KBM-7 (cell line): ENCODE measurements at regions not wholly inside any gene's neighbourhood (a gene's known extent, or its start where the extent isn't known, plus 50 kb on each side); places are given as distances from the start of the nearest gene placed in this dataset.

Source experiments
- DNase-seq: peaks from one replicate; pipeline ENCODE4 v3.0.0-alpha.2; 2015
- in situ Hi-C: fragments of 300-500 bp; cut with MboI; formaldehyde crosslinking; loops from 2 replicates; pipeline ENCODE4 v1.14.3; 2020; ENCODE audit warnings: low sequenced_read_pairs, low pct_unique_long_range_greater_than_20kb, mixed read lengths

- DNase-seq, result no peak
- in situ Hi-C loops, result no loop called here
These were observed 156.5 kb downstream of the MOXD1 start for GRCh38 chr6:132244744-132245143.

- no peak for DNase-seq
- in situ Hi-C loops, result no loop called here
These were observed 164.5 kb downstream of the MOXD1 start for GRCh38 chr6:132236744-132237143.

GRCh38 chr6:132236281-132236680, 165.0 kb downstream of the MOXD1 start:
- no peak for DNase-seq
- in situ Hi-C loops, result no loop called here

DNA sequence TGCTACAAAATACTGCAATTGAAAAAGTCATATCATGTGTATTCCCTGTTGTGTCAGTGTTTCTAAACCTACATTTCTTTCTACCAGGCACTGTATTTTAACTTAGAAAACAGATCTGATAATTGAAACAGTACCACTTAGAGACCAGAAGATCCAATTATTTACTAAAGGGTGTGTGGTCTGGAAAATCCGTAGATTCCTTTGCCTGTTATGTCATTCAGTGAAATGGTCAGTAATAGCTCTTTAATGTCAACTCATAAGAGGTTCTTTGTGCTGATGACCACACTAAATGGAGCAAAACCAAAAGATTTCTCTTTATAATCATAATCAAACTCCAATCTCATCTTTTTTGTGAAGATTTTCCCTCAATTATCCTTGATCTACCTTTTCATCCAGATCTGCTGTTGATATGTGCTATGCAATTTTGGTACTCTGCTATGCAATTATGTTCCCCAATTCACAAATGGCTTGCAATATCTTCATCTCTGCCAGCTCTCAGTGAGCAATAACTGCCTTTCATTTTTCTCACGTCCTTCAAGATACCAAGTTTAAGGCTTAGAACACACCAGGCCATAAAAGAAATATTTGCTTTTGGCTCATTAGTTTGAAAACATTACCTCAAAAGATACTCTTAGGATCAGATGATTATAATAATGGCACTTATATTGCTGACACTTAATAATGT, 165.5 kb downstream of the MOXD1 start:
- in situ Hi-C loops, result no loop called here

DNA sequence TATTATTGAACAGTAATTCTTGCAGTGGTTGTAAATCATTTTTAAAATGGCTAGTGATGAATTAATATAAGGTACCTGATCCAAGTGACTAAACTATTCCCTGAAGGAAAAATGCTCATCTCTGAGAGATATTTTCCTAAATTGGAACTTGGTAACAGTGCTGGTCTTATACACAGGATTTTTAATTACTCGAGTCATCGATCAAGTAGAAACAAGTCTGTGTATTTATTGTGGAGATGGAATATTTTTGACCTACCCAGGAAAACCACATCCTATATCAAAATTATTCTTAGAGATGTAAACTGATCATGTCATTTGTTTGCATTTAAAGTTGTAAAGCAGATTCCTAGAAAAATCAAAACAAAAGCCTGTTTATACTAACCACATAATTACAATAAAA, 166.9 kb downstream of the MOXD1 start:
- DNase-seq, result no peak
- in situ Hi-C loops, result no loop called here

More for the DNA sequence above, 165.5 kb downstream of the MOXD1 start:
- DNase-seq, result no peak

GRCh38 chr6:132231121-132231884, 170.0 kb downstream of the MOXD1 start:
- DNase-seq, result no peak
- in situ Hi-C loops, result no loop called here

DNA sequence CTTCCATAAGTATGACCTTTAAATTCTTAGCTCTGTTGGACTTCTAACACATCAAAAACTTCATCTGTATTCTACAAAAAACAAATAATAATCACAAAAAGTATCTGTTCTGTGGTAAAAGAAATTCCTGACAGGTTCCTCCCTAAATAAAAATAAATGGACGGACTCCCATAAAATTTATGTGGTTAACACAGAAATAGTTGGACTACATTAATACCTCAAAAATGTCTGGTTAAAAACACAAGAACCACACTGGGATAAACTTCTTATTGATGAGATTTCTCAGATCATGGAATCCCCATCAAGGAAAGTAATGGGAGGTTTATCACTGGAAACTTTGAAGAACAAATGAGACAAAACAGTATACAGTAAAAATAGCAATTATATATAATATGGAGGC, 172.4 kb downstream of the MOXD1 start:
- in situ Hi-C loops, result no loop called here
- DNase-seq, result no peak

DNA sequence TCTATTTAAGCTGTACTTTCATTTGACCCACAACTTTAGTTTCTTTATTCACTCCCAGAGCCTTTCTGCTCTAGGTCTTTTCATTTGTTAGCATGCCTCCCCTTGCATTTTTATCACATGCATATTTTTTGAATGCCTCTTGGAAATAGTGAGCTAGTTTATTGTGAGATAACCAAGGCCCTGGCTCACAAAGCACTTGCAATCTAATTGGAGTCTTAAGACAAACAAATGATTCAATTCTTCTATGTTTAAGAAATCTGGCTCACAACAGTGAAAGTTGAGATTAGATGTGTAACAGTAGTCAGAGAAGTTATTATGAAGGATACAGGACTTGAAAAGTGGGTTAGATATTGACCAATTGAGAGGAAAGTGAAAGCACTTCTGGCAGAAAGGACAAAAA, 173.4 kb downstream of the MOXD1 start:
- in situ Hi-C loops, result no loop called here
- DNase-seq, result no peak

DNA sequence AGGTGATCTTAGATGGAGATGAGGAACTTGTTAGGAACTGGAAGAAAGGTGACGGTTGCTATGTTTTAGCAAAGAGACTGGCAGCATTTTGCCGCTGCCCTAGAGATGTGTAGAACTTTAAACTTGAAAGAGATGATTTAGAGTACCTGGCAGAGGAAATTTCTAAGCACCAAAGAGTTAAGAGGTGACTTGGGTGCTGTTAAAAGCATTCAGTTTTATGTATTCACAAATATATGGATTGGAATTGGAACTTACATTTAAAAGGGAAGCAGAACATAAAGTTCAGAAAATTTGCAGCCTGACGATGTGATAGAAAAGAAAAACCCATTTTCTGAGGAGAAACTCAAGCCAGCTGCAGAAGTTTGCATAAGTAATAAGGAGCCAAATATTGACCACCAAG, 176.3 kb downstream of the MOXD1 start:
- in situ Hi-C loops, result no loop called here
- DNase-seq, result no peak

GRCh38 chr6:132220800-132221199, 180.5 kb downstream of the MOXD1 start:
- DNase-seq, result no peak
- in situ Hi-C loops, result no loop called here

GRCh38 chr6:132219901-132220300, 181.4 kb downstream of the MOXD1 start:
- DNase-seq, result no peak
- in situ Hi-C loops, result no loop called here

- peak; percentile 3 for DNase-seq
- in situ Hi-C loops, result no loop called here
These were observed 183.1 kb downstream of the MOXD1 start for GRCh38 chr6:132218059-132218696.

DNA sequence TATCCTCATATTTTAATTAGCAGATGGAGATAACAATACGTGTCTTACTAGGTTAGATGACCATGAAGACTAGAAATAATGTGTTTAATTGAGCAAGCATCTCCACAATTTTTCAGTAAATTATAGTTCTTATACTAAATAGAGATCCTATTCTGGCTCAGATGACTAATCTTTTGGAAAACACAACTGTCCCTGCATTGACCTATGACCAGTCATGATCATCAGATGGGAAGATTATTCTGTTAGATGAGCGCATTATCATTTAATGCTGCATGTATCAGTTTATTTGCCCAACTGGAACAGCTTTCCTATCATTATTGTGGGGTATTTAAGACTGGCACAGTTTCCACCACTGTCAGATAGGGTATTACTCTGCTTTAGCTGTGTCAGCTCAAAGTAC, 185.5 kb downstream of the MOXD1 start:
- in situ Hi-C loops, result no loop called here
- no peak for DNase-seq

- DNase-seq, result no peak
- in situ Hi-C loops, result no loop called here
These were observed 186.6 kb downstream of the MOXD1 start for GRCh38 chr6:132214716-132215115.

DNA sequence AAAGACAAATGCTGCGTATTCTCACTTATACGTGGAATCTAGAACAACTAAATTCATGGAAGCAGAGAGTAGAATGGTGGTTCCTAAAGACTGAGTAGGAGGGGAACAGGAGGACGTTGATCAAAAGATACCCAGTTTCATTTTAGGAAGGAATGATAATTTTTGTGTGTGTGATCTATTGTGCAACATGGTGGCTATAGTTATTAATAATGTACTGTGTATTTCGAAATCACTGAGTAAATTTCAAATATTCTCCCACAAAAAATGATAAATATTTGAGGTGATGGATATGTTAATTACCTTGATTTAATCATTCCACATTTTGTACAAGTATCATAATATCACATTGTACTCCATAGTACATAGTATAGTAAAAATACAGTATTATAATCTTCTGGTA, 187.5 kb downstream of the MOXD1 start:
- no peak for DNase-seq
- in situ Hi-C loops, result no loop called here

DNA sequence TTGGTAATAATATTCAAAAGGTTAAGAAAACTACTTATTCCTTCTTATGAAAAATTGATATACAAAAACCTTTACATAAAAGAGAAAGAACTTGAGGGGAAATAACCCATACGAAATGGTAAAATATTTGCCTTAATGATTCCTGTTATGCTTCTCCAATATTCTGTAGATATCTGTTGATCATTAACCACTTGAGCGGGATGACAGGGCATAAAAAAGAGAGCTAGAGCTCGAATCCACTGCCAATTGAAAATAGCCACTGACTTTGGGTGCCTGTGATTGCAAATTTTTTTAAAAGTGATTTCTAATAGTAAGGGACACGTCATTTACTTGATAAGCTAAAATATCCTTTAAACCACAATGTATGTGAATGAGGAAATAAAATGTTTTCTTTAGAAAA, 188.1 kb downstream of the MOXD1 start:
- in situ Hi-C loops, result no loop called here
- no peak for DNase-seq

DNA sequence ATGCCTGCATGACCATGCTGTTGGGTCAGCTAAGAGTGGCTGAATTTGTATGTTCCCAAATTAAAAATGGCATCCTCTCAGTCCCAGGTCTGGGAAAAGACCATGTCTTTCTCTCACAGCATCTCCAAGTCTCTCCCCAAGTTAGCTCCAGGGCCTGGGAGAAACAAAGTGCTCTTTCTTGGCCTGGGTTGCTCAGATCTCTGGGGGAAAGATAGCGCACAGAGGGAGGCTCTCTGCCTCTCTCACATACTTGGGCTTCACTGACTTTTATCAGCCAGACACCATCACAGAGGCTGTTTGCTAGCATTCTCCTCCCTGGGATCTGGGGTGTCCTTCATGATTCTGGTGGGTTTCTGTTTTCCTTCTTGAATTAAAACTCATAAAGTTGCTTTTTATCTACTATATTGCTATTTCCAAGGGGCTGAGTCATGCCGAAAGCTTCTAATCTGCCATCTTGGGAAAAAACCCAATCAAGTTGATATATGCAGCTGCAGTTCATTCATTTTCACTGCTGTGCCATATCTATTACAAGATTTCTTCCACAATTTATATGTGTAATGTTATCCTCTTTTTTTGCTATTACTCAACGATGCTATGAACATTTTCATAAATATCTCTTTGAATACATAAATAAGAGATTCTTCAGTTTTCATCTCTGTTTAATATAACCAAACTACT, 190.2 kb downstream of the MOXD1 start:
- no peak for DNase-seq
- in situ Hi-C loops, result no loop called here

- DNase-seq, result no peak
- in situ Hi-C loops, result no loop called here
These were observed 191.9 kb downstream of the MOXD1 start for GRCh38 chr6:132209351-132209750.

DNA sequence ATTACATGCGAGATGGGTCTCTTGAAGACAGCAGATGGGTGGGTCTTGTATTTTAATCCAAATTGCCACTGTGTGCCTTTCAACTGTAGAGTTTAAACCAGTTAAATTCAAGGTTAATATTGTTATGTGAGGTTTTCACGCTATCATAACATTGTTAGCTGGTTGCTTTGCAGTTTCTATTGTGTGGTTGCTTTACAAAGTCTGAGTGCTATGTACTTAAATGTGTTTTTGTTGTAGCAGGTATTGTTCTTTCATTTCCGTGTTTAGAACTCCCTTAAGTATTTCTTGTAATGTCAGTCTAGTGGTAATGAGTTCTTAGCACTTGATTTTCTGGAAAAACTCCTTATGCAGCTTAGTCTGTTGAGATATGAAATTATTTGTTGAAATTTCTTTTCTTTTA, 193.3 kb downstream of the MOXD1 start:
- in situ Hi-C loops, result no loop called here
- no peak for DNase-seq

DNA sequence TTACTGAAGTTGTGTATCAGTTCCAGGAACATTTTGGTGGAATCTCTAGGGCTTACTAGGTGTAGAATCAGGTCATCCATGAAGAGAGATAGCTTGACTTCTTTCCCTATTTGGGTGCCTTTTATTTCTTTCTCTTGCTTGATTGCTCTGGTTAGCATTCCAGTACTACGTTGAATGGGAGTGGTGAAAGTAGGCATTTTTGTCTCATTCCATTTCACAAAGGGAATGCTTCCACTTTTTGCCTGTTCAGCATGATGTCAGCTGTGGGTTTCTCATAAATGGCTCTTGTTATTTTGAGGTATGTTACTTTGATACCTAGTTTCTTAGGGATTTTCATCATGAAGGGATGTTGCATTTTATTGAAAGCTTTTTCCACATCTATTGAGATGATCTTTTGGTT, 195.3 kb downstream of the MOXD1 start:
- in situ Hi-C loops, result no loop called here
- no peak for DNase-seq
